ENCODE measurements at regions not wholly inside any gene's neighbourhood (a gene's known extent, or its start where the extent isn't known, plus 50 kb on each side); places are given as distances from the start of the nearest gene placed in this dataset.
"Not testable (repeated sequence)": the region's sequence is repeated elsewhere in the genome, so short reads cannot be mapped to it uniquely, and the experiment has no call there.

- H3K9me3 ChIP-seq (ENCODE audit: control insufficient read depth, insufficient read depth, low read length): no peaks in the 10 kb centered on the region
- H3K36me3 ChIP-seq (ENCODE audit: insufficient read depth, low read length): no peaks in the 10 kb centered on the region
- H3K9ac ChIP-seq (ENCODE audit: low read depth, low read length): no peak overlapping the region
- no peaks in the 10 kb centered on the region for H3K4me1 ChIP-seq (ENCODE audit: insufficient read depth, low read length)
These were observed 1489.6 kb downstream of the REEP3 start for GRCh38 chr10:65010845-65011244.

DNA sequence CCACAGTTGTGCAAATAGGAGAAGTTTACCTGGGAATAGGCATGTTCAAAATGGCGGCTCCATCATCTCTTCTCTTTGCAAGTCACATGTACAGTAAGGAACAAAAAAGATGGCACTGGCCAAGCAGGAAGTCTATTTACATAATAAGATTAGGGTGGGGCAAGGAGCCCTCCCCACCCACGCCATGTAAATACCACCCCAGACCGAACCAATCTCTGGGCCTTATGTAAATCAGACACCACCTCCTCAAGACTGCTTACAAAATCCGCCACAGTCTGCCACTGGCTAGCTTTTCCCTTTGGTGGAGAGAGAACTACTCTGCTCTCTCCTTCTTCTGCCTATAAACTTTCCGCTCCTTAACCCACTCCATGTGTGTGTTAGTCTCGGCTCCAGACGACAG, 1496.3 kb downstream of the REEP3 start:
- H3K9ac ChIP-seq (ENCODE audit: low read depth, low read length): no peak overlapping the region
- H3K36me3 ChIP-seq (ENCODE audit: insufficient read depth, low read length): no peaks in the 10 kb centered on the region
- no peaks in the 10 kb centered on the region; the same call in 1 of the 2 replicates for H3K9me3 ChIP-seq (ENCODE audit: control insufficient read depth, insufficient read depth, low read length)
- H3K4me1 ChIP-seq (ENCODE audit: insufficient read depth, low read length): no peaks in the 10 kb centered on the region

GRCh38 chr10:65024886-65025285, 1503.7 kb downstream of the REEP3 start:
- Histone ChIP-seq H3K36me3 (ENCODE audit: insufficient read depth, low read length) (no peaks in the 10 kb centered on the region), H3K4me1 (ENCODE audit: insufficient read depth, low read length) (no peaks in the 10 kb centered on the region), H3K9me3 (ENCODE audit: control insufficient read depth, insufficient read depth, low read length) (no peaks in the 10 kb centered on the region; the same call in 1 of the 2 replicates), H3K9ac (ENCODE audit: low read depth, low read length) (no peak overlapping the region)

GRCh38 chr10:65030263-65030662, 1509.1 kb downstream of the REEP3 start:
- Histone ChIP-seq H3K9me3 (ENCODE audit: control insufficient read depth, insufficient read depth, low read length) (peaks cover 10% of the 10 kb centered on the region; the same call in 1 of the 2 replicates), H3K4me1 (ENCODE audit: insufficient read depth, low read length) (no peaks in the 10 kb centered on the region), H3K9ac (ENCODE audit: low read depth, low read length) (no peak overlapping the region), H3K36me3 (ENCODE audit: insufficient read depth, low read length) (no peaks in the 10 kb centered on the region)

DNA sequence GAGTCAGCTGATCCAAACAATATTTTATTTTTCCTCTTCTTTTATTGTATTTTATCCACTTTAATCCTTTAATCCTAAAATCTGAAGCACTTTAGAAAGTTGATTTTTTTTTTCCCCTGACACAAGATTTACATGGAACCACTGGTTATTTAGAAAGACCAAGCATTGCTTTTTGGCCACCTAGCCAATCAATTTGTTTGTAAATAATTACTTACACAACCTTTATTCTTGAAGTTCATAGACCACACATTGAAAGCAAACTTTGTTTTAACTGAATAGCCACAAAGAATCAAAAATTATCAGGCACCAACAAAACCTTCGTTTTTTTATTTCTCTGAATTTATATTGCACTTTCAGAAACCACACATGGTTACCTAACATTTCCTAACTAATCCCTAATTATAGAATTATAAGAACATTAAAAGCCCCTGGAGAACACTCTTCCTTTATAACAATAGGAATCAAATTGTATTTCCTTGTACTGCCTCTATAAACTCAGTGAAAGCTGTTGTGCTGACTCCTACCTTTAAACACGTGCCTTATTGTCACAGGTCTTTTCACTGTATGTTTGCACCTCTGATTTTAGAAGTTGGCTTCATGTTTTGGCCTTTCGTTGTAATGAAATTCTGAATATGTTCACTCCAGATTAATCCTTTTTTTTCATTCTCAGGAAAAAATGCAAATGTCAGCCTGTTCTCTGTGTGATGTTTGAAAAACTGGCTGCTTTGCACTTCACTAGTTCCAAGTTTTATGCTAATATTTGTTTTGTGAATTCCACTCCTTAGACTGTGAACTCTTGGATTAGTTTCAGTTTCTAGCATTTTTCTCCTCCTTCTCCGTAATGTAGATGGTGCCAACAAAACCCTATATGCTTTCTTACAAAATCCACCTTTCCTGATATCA, 1511.9 kb downstream of the REEP3 start:
- Histone ChIP-seq H3K36me3 (ENCODE audit: insufficient read depth, low read length) (no peaks in the 10 kb centered on the region), H3K9ac (ENCODE audit: low read depth, low read length) (no peak overlapping the region), H3K9me3 (ENCODE audit: control insufficient read depth, insufficient read depth, low read length) (peaks cover 10% of the 10 kb centered on the region; the same call in 1 of the 2 replicates), H3K4me1 (ENCODE audit: insufficient read depth, low read length) (no peaks in the 10 kb centered on the region)

- Histone ChIP-seq H3K36me3 (ENCODE audit: insufficient read depth, low read length) (no peaks in the 10 kb centered on the region), H3K4me1 (ENCODE audit: insufficient read depth, low read length) (no peaks in the 10 kb centered on the region), H3K9ac (ENCODE audit: low read depth, low read length) (no peak overlapping the region), H3K9me3 (ENCODE audit: control insufficient read depth, insufficient read depth, low read length) (peaks cover 10% of the 10 kb centered on the region; the same call in 1 of the 2 replicates)
These were observed 1512.8 kb downstream of the REEP3 start for GRCh38 chr10:65033957-65034356.

DNA sequence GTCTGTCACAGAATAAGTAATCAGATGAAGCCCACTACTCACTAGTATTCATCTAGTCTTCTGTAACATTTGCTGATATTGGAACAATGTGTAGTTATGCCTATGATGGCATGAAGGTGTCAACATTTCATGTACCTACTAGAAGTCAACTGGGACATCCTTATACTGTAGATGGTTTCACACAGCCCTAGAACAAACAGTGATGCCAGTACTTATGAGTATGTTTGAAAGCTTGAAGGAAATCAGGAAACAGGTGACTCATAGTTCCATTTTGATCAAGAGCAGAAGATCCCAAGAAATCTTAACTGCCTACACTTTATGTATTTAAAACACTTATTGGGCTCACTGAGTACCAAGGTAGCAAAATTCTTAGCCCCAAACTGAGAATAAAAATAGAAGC, 1519.6 kb downstream of the REEP3 start:
- Histone ChIP-seq H3K4me1 (ENCODE audit: insufficient read depth, low read length) (no peaks in the 10 kb centered on the region), H3K36me3 (ENCODE audit: insufficient read depth, low read length) (no peaks in the 10 kb centered on the region), H3K9ac (ENCODE audit: low read depth, low read length) (no peak overlapping the region), H3K9me3 (ENCODE audit: control insufficient read depth, insufficient read depth, low read length) (no peaks in the 10 kb centered on the region)

DNA sequence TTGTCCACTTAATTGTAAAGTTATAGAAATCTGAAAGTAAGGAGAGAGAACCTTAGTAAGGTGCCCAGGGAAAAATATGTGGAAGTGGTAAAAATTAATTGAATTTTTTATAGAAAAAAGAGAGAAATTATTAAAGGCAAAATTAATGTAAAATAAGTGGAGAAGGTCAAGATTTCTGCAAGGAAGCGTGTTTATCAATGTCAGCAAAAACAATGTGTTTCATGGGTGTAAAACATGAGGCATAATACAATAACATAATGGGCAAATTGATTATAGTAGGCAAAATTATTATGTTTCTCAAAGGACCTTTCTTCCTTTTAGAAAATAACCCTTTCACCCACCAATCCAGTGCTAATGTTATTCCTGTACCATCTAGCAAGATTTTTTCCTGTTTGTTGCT, 1520.1 kb downstream of the REEP3 start:
- Histone ChIP-seq H3K36me3 (ENCODE audit: insufficient read depth, low read length) (no peaks in the 10 kb centered on the region), H3K9ac (ENCODE audit: low read depth, low read length) (no peak overlapping the region), H3K9me3 (ENCODE audit: control insufficient read depth, insufficient read depth, low read length) (no peaks in the 10 kb centered on the region), H3K4me1 (ENCODE audit: insufficient read depth, low read length) (no peaks in the 10 kb centered on the region)

- Histone ChIP-seq H3K9me3 (ENCODE audit: control insufficient read depth, insufficient read depth, low read length) (no peaks in the 10 kb centered on the region), H3K4me1 (ENCODE audit: insufficient read depth, low read length) (no peaks in the 10 kb centered on the region), H3K9ac (ENCODE audit: low read depth, low read length) (no peak overlapping the region), H3K36me3 (ENCODE audit: insufficient read depth, low read length) (no peaks in the 10 kb centered on the region)
These were observed 1521.3 kb downstream of the REEP3 start for GRCh38 chr10:65042496-65042895.

GRCh38 chr10:65046831-65047230, 1525.6 kb downstream of the REEP3 start:
- Histone ChIP-seq H3K9ac (ENCODE audit: low read depth, low read length) (no peak overlapping the region), H3K9me3 (ENCODE audit: control insufficient read depth, insufficient read depth, low read length) (no peaks in the 10 kb centered on the region), H3K36me3 (ENCODE audit: insufficient read depth, low read length) (no peaks in the 10 kb centered on the region), H3K4me1 (ENCODE audit: insufficient read depth, low read length) (no peaks in the 10 kb centered on the region)

GRCh38 chr10:65052111-65052510, 1530.9 kb downstream of the REEP3 start:
- H3K9me3 ChIP-seq (ENCODE audit: control insufficient read depth, insufficient read depth, low read length); H3K9ac ChIP-seq (ENCODE audit: low read depth, low read length); H3K36me3 ChIP-seq (ENCODE audit: insufficient read depth, low read length); H3K4me1 ChIP-seq (ENCODE audit: insufficient read depth, low read length): not testable (repeated sequence)

DNA sequence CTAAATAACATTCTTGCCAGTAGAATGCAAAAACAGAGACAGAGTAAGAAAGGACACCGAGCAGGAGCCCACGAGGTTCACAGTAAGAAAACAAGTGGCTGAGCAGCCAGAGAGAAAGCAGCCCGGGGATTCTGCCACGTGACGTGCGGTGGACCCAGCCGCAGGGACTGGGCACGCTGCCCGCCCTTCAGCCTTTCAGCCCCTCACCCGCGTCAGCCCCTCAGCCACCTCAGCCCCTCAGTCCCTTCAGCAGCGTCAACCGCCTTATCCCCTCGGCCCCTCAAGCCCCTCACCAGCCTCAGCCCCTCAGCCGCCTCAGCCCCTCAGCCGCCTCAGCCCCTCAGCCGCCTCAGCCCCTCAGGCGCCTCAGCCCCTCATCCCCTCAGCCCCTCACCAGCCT, 1532.2 kb downstream of the REEP3 start:
- H3K4me1 ChIP-seq (ENCODE audit: insufficient read depth, low read length); H3K36me3 ChIP-seq (ENCODE audit: insufficient read depth, low read length); H3K9ac ChIP-seq (ENCODE audit: low read depth, low read length); H3K9me3 ChIP-seq (ENCODE audit: control insufficient read depth, insufficient read depth, low read length): not testable (repeated sequence)

GRCh38 chr10:65053831-65054351, 1532.7 kb downstream of the REEP3 start:
- H3K9ac ChIP-seq (ENCODE audit: low read depth, low read length); H3K9me3 ChIP-seq (ENCODE audit: control insufficient read depth, insufficient read depth, low read length); H3K4me1 ChIP-seq (ENCODE audit: insufficient read depth, low read length); H3K36me3 ChIP-seq (ENCODE audit: insufficient read depth, low read length): not testable (repeated sequence)

- H3K9me3 ChIP-seq (ENCODE audit: control insufficient read depth, insufficient read depth, low read length): not testable (repeated sequence)
These were observed 1533.5 kb downstream of the REEP3 start for GRCh38 chr10:65054701-65055100.

GRCh38 chr10:65065278-65065677, 1544.1 kb downstream of the REEP3 start:
- Histone ChIP-seq H3K4me1 (ENCODE audit: insufficient read depth, low read length) (no peaks in the 10 kb centered on the region), H3K9me3 (ENCODE audit: control insufficient read depth, insufficient read depth, low read length) (no peaks in the 10 kb centered on the region; the same call in 1 of the 2 replicates), H3K36me3 (ENCODE audit: insufficient read depth, low read length) (no peaks in the 10 kb centered on the region), H3K9ac (ENCODE audit: low read depth, low read length) (no peak overlapping the region)

More at GRCh38 chr10:65054701-65055100, 1533.5 kb downstream of the REEP3 start:
- not testable (repeated sequence) for H3K36me3 ChIP-seq (ENCODE audit: insufficient read depth, low read length); H3K9ac ChIP-seq (ENCODE audit: low read depth, low read length); H3K4me1 ChIP-seq (ENCODE audit: insufficient read depth, low read length)

All from ES-I3 (cell line).